ENCODE measurements at regions not wholly inside any gene's neighbourhood (a gene's known extent, or its start where the extent isn't known, plus 50 kb on each side); places are given as distances from the start of the nearest gene placed in this dataset.

DNA sequence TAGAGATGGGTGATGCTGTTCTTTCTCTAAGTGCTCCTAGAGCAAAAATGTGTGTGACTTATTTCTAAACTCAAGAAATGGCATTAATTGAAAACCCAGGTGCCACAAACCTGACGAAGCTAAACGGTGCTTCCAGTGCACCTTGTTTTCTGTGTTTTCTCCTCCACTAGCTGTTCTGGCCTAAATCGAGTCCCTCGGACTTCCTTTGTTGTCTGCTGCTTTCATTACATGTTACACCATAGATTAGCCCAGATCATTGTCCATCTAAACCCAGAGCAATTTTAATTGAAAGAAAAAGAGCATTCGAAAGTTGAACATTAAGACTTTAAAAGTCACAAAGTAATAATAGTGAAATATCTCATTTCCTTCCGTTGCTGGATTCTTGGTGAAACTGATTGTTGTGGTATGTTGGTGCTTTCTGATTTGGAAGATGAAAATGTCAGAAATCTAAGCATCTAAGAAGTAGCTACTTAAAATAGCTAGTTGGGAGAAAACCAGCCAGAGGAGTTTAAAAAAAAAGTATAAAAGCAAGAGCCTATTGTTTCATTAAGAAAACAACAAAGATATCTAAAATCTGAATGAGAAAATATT lies 219.6 kb upstream of the G2E3 start:
- no peak for DNase-seq
- no peak overlapping the region for H3K27ac ChIP-seq
- H3K36me3 ChIP-seq = no peaks in the 10 kb centered on the region
- no peak overlapping the region for H3K4me3 ChIP-seq
- no peaks in the 10 kb centered on the region for H3K4me1 ChIP-seq
- H3K27me3 ChIP-seq = no peaks in the 10 kb centered on the region
- H3K9me3 ChIP-seq = no peaks in the 10 kb centered on the region
- intact Hi-C loops (cut with DNase I) = no loop called here
- TF ChIP-seq, protein P1, sequence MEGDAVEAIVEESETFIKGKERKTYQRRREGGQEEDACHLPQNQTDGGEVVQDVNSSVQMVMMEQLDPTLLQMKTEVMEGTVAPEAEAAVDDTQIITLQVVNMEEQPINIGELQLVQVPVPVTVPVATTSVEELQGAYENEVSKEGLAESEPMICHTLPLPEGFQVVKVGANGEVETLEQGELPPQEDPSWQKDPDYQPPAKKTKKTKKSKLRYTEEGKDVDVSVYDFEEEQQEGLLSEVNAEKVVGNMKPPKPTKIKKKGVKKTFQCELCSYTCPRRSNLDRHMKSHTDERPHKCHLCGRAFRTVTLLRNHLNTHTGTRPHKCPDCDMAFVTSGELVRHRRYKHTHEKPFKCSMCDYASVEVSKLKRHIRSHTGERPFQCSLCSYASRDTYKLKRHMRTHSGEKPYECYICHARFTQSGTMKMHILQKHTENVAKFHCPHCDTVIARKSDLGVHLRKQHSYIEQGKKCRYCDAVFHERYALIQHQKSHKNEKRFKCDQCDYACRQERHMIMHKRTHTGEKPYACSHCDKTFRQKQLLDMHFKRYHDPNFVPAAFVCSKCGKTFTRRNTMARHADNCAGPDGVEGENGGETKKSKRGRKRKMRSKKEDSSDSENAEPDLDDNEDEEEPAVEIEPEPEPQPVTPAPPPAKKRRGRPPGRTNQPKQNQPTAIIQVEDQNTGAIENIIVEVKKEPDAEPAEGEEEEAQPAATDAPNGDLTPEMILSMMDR (IDR thresholded peaks at IDR 0.05) = no peak
- ATAC-seq = no peak

DNA sequence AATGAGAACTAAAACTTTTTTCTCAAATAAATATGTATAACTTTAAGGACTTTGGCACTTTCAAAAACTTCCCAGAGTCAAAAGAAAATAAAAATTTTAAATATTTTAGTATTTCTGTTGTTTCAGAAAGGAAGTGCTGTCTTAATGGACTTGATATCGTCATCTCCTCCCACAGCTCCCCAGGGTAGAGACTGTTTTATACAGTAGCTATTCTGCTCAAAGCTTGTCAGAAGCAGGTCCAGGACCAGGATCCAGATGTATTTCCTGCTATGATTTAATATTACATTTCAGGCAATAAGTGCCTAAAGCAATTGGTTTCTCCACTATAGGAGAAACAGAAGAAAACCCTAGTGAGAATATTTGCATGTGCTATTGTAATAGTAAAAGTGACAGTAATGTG lies 218.5 kb upstream of the G2E3 start:
- DNase-seq (no peak), ATAC-seq (no peak)
- intact Hi-C loops (cut with DNase I) = no loop called here
- TF ChIP-seq, protein P1 (IDR thresholded peaks at IDR 0.05) = no peak
- H3K27ac ChIP-seq = no peak overlapping the region
- no peak overlapping the region for H3K4me3 ChIP-seq
- H3K36me3 ChIP-seq = no peaks in the 10 kb centered on the region
- H3K27me3 ChIP-seq = no peaks in the 10 kb centered on the region
- no peaks in the 10 kb centered on the region for H3K4me1 ChIP-seq
- H3K9me3 ChIP-seq = no peaks in the 10 kb centered on the region

DNA sequence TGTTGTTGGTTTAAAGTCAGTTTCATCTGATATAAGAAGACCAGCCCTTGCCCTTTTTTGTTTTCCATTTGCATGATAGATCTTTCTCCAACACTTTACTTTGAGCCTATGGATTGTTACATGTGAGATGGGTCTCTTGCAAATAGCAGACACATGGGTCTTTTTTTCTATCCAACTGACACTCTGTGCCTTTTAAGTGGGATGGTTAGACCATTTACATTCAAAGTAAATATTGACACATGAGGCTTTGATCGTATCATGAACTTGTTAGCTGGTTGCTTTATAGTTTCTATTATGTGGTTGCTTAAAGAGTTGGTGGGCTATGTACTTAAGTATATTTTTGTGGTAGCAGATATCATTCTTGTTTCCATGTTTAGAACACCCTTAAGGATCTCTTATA lies 213.4 kb upstream of the G2E3 start:
- Histone ChIP-seq H3K4me3 (no peak overlapping the region), H3K9me3 (no peaks in the 10 kb centered on the region), H3K4me1 (no peaks in the 10 kb centered on the region), H3K27ac (no peak overlapping the region), H3K36me3 (no peaks in the 10 kb centered on the region), H3K27me3 (no peaks in the 10 kb centered on the region)
- TF ChIP-seq, protein P1 (IDR thresholded peaks at IDR 0.05) = no peak
- ATAC-seq (no peak), DNase-seq (no peak)
- intact Hi-C loops (cut with DNase I) = no loop called here

DNA sequence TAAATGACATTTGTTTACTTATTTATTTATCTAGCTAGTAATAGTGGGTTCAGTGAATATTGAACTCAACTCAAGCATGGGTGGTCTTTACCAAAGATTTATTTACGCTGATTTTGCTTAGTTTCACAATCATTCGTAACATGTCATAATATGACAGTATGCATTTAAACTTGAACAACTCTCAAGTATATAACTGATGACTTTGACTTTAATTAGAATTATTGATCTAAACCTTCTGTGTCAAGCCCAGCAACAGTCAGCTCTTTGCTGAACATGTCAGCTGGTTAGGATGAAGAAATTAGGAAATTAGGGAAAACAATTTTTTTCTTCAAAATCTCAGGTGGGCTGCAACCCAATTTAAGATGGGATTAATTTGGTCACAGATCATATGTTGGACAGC lies 210.5 kb upstream of the G2E3 start:
- H3K36me3 ChIP-seq = no peaks in the 10 kb centered on the region
- H3K4me3 ChIP-seq = no peak overlapping the region
- ATAC-seq = no peak
- no peaks in the 10 kb centered on the region for H3K27me3 ChIP-seq
- H3K9me3 ChIP-seq = no peaks in the 10 kb centered on the region
- TF ChIP-seq, protein P1 (IDR thresholded peaks at IDR 0.05) = no peak
- H3K27ac ChIP-seq = no peak overlapping the region
- DNase-seq = no peak
- intact Hi-C loops (cut with DNase I) = no loop called here
- H3K4me1 ChIP-seq = no peaks in the 10 kb centered on the region

DNA sequence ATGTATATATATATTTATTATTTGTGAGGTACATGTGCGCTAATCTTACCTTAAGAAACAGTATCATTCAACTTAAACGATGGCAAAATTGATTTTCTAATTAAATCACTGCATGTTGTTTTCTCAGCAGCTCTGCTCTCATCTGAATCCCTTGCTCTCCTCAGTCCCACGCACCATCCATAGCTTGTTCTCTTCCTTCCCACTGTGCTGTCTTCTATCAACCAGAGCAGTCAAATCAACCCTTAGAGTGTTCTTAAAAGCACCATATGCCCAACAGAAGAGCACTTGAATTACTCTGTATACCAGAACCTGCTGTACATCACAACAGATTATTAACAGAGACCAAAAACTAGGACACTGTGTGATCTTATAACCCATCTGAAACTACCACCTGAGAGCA lies 209.4 kb upstream of the G2E3 start:
- intact Hi-C loops (cut with DNase I) = no loop called here
- Histone ChIP-seq H3K9me3 (no peaks in the 10 kb centered on the region), H3K27me3 (no peaks in the 10 kb centered on the region), H3K27ac (no peak overlapping the region), H3K4me1 (no peaks in the 10 kb centered on the region), H3K4me3 (no peak overlapping the region), H3K36me3 (no peaks in the 10 kb centered on the region)
- TF ChIP-seq, protein P1 (IDR thresholded peaks at IDR 0.05) = no peak
- no peak for ATAC-seq
- DNase-seq = no peak

Data from left lung (tissue), 4 donors.